ENCODE measurements at regions not wholly inside any gene's neighbourhood (a gene's known extent, or its start where the extent isn't known, plus 50 kb on each side); places are given as distances from the start of the nearest gene placed in this dataset.
A peak's percentile ranks its signal among the peaks of the same experiment; 100 is the strongest.

DNA sequence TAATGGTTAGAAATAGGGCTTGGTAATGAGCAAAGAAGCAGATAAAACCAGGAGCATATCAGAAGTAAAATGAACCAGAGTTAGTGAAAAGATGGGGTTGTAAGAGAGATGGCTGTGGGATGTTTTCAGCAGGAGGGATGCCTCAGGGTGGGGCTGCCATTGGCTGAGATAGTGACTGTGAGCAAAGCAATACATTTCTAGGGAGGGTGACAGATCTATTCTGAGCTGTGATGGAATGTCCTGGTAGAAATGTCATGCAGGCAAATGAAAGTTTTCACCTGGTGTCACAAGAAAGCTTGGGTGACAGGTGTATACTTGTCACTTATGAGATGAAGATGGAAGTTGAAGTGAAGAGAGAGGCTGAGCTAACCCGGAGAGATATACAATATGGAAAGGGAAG is 435.9 kb downstream of the TNS3 start:
- Mint-ChIP-seq H3K27me3 (ENCODE audit: low read depth, unreplicated experiment) (no peaks in the 10 kb centered on the region), H3K36me3 (ENCODE audit: low read depth, unreplicated experiment) (no peaks in the 10 kb centered on the region), H3K4me1 (ENCODE audit: low read depth, unreplicated experiment) (peaks cover 13% of the 10 kb centered on the region), H3K27ac (ENCODE audit: unreplicated experiment) (no peak overlapping the region), H3K9me3 (ENCODE audit: unreplicated experiment) (peaks cover 1% of the 10 kb centered on the region), H3K4me3 (ENCODE audit: unreplicated experiment) (no peak overlapping the region)
- Histone ChIP-seq H3K36me3 (ENCODE audit: insufficient read depth, low read length) (no peaks in the 10 kb centered on the region), H3K9me3 (ENCODE audit: insufficient read depth, low read depth, low read length) (no peaks in the 10 kb centered on the region), H2AFZ (ENCODE audit: low read depth, low read length) (no peak overlapping the region), H3K79me2 (ENCODE audit: insufficient read depth, low read length) (no peaks in the 10 kb centered on the region), H3K4me3 (ENCODE audit: insufficient read depth, low read depth, low read length) (no peak overlapping the region), H3K27me3 (ENCODE audit: insufficient read depth, low read length) (no peaks in the 10 kb centered on the region), H3K27ac (ENCODE audit: low read depth, low read length) (no peak overlapping the region), H4K20me1 (ENCODE audit: insufficient read depth, low read length) (no peaks in the 10 kb centered on the region), H3K4me2 (ENCODE audit: low read length) (no peak overlapping the region), H3K4me1 (ENCODE audit: insufficient read depth, low read length) (no peaks in the 10 kb centered on the region), H3K9ac (ENCODE audit: low read length) (no peak overlapping the region)
- TF ChIP-seq EZH2 (IDR thresholded peaks at IDR 0.05; ENCODE audit: insufficient read depth, low read length) = no peak
- TF ChIP-seq, protein P1, sequence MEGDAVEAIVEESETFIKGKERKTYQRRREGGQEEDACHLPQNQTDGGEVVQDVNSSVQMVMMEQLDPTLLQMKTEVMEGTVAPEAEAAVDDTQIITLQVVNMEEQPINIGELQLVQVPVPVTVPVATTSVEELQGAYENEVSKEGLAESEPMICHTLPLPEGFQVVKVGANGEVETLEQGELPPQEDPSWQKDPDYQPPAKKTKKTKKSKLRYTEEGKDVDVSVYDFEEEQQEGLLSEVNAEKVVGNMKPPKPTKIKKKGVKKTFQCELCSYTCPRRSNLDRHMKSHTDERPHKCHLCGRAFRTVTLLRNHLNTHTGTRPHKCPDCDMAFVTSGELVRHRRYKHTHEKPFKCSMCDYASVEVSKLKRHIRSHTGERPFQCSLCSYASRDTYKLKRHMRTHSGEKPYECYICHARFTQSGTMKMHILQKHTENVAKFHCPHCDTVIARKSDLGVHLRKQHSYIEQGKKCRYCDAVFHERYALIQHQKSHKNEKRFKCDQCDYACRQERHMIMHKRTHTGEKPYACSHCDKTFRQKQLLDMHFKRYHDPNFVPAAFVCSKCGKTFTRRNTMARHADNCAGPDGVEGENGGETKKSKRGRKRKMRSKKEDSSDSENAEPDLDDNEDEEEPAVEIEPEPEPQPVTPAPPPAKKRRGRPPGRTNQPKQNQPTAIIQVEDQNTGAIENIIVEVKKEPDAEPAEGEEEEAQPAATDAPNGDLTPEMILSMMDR (IDR thresholded peaks at IDR 0.05; ENCODE audit: insufficient read depth, low read depth, low read length) = no peak
- DNase-seq (ENCODE audit: low read depth) (no peak), FAIRE-seq (no peak)

DNA sequence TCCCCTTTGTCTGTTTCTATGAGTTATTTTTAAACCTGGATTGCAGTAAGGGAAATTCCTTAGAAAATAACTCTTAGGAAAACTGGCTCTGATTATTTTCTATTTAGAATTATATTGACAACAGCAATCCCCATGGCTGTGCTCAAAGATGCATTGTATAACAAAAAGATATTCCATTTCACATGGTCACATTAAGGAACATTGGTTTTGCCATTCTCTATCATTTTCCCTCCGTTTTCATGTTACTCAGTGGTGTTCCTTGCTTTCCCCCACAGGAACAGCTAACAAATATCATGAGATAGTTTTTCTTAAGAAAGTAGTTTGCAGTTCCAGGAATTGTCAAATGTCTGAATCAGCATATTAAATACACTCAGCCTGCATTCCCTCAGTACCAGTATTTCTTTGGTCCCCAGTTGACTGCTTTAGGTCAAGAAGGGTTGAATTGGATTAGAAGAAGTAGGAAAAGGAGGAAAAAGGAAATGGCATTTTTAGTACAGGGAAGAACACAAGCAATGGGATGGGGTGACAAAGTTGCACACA is 436.7 kb downstream of the TNS3 start:
- no peaks in the 10 kb centered on the region for H3K36me3 ChIP-seq (ENCODE audit: insufficient read depth, low read length)
- Mint-ChIP-seq H3K27me3 (ENCODE audit: low read depth, unreplicated experiment) (no peaks in the 10 kb centered on the region), H3K36me3 (ENCODE audit: low read depth, unreplicated experiment) (no peaks in the 10 kb centered on the region), H3K27ac (ENCODE audit: unreplicated experiment) (no peak overlapping the region), H3K9me3 (ENCODE audit: unreplicated experiment) (peaks cover 1% of the 10 kb centered on the region), H3K4me3 (ENCODE audit: unreplicated experiment) (no peak overlapping the region), H3K4me1 (ENCODE audit: low read depth, unreplicated experiment) (peaks cover 13% of the 10 kb centered on the region)
- no peak for DNase-seq (ENCODE audit: low read depth)
- H3K4me2 ChIP-seq (ENCODE audit: low read length) = no peak overlapping the region
- no peak for TF ChIP-seq EZH2 (IDR thresholded peaks at IDR 0.05; ENCODE audit: insufficient read depth, low read length)
- TF ChIP-seq, protein P1 (IDR thresholded peaks at IDR 0.05; ENCODE audit: insufficient read depth, low read depth, low read length) = no peak
- no peak overlapping the region for H2AFZ ChIP-seq (ENCODE audit: low read depth, low read length)
- H3K4me1 ChIP-seq (ENCODE audit: insufficient read depth, low read length) = no peaks in the 10 kb centered on the region
- no peaks in the 10 kb centered on the region for H4K20me1 ChIP-seq (ENCODE audit: insufficient read depth, low read length)
- FAIRE-seq = no peak
- H3K4me3 ChIP-seq (ENCODE audit: insufficient read depth, low read depth, low read length) = no peak overlapping the region
- H3K9ac ChIP-seq (ENCODE audit: low read length) = no peak overlapping the region
- no peak overlapping the region for H3K27ac ChIP-seq (ENCODE audit: low read depth, low read length)
- no peaks in the 10 kb centered on the region for H3K9me3 ChIP-seq (ENCODE audit: insufficient read depth, low read depth, low read length)
- H3K79me2 ChIP-seq (ENCODE audit: insufficient read depth, low read length) = no peaks in the 10 kb centered on the region
- no peaks in the 10 kb centered on the region for H3K27me3 ChIP-seq (ENCODE audit: insufficient read depth, low read length)

DNA sequence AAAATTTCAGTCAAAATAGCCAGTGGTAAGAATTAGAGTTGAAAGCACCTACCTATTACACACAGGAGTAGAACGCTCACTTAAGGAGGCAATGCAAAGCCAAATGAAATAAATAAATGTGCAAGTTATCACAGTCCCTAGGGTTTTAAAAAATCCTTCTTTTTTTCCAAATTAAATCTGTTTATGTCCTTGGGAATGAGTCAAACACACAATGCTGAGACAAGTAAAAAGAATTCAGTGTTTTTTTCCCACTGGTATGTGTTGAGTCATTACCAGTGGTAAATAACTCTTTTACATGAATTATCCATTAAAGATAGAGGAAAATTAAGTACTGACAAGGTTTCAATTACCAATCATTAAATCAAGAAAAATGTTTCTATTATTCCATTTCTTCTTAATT is 438.6 kb downstream of the TNS3 start:
- H3K4me1 ChIP-seq (ENCODE audit: insufficient read depth, low read length) = no peaks in the 10 kb centered on the region
- no peak overlapping the region for H3K27ac ChIP-seq (ENCODE audit: low read depth, low read length)
- Mint-ChIP-seq H3K27ac (ENCODE audit: unreplicated experiment) (peak overlapping the region; percentile 29), H3K36me3 (ENCODE audit: low read depth, unreplicated experiment) (no peaks in the 10 kb centered on the region), H3K9me3 (ENCODE audit: unreplicated experiment) (peaks cover 1% of the 10 kb centered on the region), H3K4me3 (ENCODE audit: unreplicated experiment) (no peak overlapping the region), H3K27me3 (ENCODE audit: low read depth, unreplicated experiment) (no peaks in the 10 kb centered on the region), H3K4me1 (ENCODE audit: low read depth, unreplicated experiment) (peaks cover 9% of the 10 kb centered on the region)
- no peaks in the 10 kb centered on the region for H3K27me3 ChIP-seq (ENCODE audit: insufficient read depth, low read length)
- no peaks in the 10 kb centered on the region for H3K79me2 ChIP-seq (ENCODE audit: insufficient read depth, low read length)
- no peaks in the 10 kb centered on the region for H3K36me3 ChIP-seq (ENCODE audit: insufficient read depth, low read length)
- H3K4me2 ChIP-seq (ENCODE audit: low read length) = peak overlapping the region; percentile 25
- H3K9ac ChIP-seq (ENCODE audit: low read length) = no peak overlapping the region
- FAIRE-seq = peak; percentile 94
- H3K4me3 ChIP-seq (ENCODE audit: insufficient read depth, low read depth, low read length) = no peak overlapping the region
- no peak for TF ChIP-seq EZH2 (IDR thresholded peaks at IDR 0.05; ENCODE audit: insufficient read depth, low read length)
- TF ChIP-seq, protein P1 (IDR thresholded peaks at IDR 0.05; ENCODE audit: insufficient read depth, low read depth, low read length) = no peak
- peak; percentile 79 for DNase-seq (ENCODE audit: low read depth)
- H2AFZ ChIP-seq (ENCODE audit: low read depth, low read length) = no peak overlapping the region
- H3K9me3 ChIP-seq (ENCODE audit: insufficient read depth, low read depth, low read length) = no peaks in the 10 kb centered on the region
- no peaks in the 10 kb centered on the region for H4K20me1 ChIP-seq (ENCODE audit: insufficient read depth, low read length)
